ES-I3 (cell line): ENCODE measurements at regions not wholly inside any gene's neighbourhood (a gene's known extent, or its start where the extent isn't known, plus 50 kb on each side); places are given as distances from the start of the nearest gene placed in this dataset.

Experiments used
- H3K36me3 ChIP-seq: 2 replicates; pipeline ENCODE4 v1.6.1; 2013; ENCODE audit warnings: mild to moderate bottlenecking, low read length, control low read depth, moderate library complexity; ENCODE audit not compliant: insufficient read depth
- H3K4me1 ChIP-seq: 2 replicates; pipeline ENCODE4 v1.6.1; 2013; ENCODE audit warnings: mild to moderate bottlenecking, control low read depth, low read length; ENCODE audit not compliant: insufficient read depth
- H3K9ac ChIP-seq: 2 replicates; pipeline ENCODE4 v1.6.1; 2013; ENCODE audit warnings: low read depth, mild to moderate bottlenecking, low read length, moderate library complexity
- H3K9me3 ChIP-seq: 2 replicates; pipeline ENCODE4 v1.6.1; 2013; ENCODE audit warnings: mild to moderate bottlenecking, low read length, moderate library complexity; ENCODE audit not compliant: control insufficient read depth, insufficient read depth

- peaks cover 2% of the 10 kb centered on the region; the same call in 1 of the 2 replicates for H3K9me3 ChIP-seq
- no peaks in the 10 kb centered on the region for H3K4me1 ChIP-seq
- H3K36me3 ChIP-seq, result no peaks in the 10 kb centered on the region
- H3K9ac ChIP-seq, result no peak overlapping the region
Measured at GRCh38 chr13:109427148-109427547, 359.2 kb downstream of the IRS2 start.

DNA sequence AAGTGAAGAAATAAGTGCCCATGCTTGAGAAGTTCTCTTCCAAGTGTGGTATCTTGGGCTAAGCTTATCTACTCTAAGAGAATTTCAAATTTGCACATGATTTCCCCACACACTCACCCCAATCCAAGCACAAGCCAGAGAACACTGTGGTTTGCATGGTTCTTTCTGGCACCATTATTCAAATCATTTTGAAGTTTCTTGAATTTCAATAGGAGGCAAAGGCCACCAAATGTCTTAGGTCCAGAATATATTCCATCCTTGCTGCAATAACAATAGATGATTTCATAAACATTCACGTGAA, 359.7 kb downstream of the IRS2 start:
- Histone ChIP-seq H3K36me3 (no peaks in the 10 kb centered on the region), H3K4me1 (no peaks in the 10 kb centered on the region), H3K9me3 (peaks cover 2% of the 10 kb centered on the region; the same call in 1 of the 2 replicates), H3K9ac (no peak overlapping the region)

GRCh38 chr13:109425821-109426689, 360.3 kb downstream of the IRS2 start:
- Histone ChIP-seq H3K9ac (no peak overlapping the region), H3K9me3 (peaks cover 2% of the 10 kb centered on the region; the same call in 1 of the 2 replicates), H3K4me1 (no peaks in the 10 kb centered on the region), H3K36me3 (no peaks in the 10 kb centered on the region)

- Histone ChIP-seq H3K4me1 (no peaks in the 10 kb centered on the region), H3K9me3 (no peaks in the 10 kb centered on the region; the same call in 1 of the 2 replicates), H3K36me3 (no peaks in the 10 kb centered on the region), H3K9ac (no peak overlapping the region)
Measured at GRCh38 chr13:109422161-109422560, 364.2 kb downstream of the IRS2 start.

GRCh38 chr13:109419896-109420295, 366.5 kb downstream of the IRS2 start:
- Histone ChIP-seq H3K9ac (no peak overlapping the region), H3K36me3 (no peaks in the 10 kb centered on the region), H3K9me3 (no peaks in the 10 kb centered on the region; the same call in 1 of the 2 replicates), H3K4me1 (no peaks in the 10 kb centered on the region)

- no peak overlapping the region for H3K9ac ChIP-seq
- H3K9me3 ChIP-seq, result no peaks in the 10 kb centered on the region; the same call in 1 of the 2 replicates
- no peaks in the 10 kb centered on the region for H3K4me1 ChIP-seq
- H3K36me3 ChIP-seq, result no peaks in the 10 kb centered on the region
Measured at GRCh38 chr13:109418111-109418510, 368.3 kb downstream of the IRS2 start.

GRCh38 chr13:109416001-109416400, 370.4 kb downstream of the IRS2 start:
- Histone ChIP-seq H3K9me3 (no peaks in the 10 kb centered on the region), H3K9ac (no peak overlapping the region), H3K36me3 (no peaks in the 10 kb centered on the region), H3K4me1 (peaks cover 6% of the 10 kb centered on the region)

GRCh38 chr13:109415057-109415456, 371.3 kb downstream of the IRS2 start:
- Histone ChIP-seq H3K4me1 (peaks cover 6% of the 10 kb centered on the region), H3K9ac (no peak overlapping the region), H3K9me3 (no peaks in the 10 kb centered on the region), H3K36me3 (no peaks in the 10 kb centered on the region)

GRCh38 chr13:109412283-109412901, 374.0 kb downstream of the IRS2 start:
- Histone ChIP-seq H3K4me1 (peaks cover 6% of the 10 kb centered on the region), H3K36me3 (no peaks in the 10 kb centered on the region), H3K9me3 (no peaks in the 10 kb centered on the region), H3K9ac (no peak overlapping the region; the same call in 1 of the 2 replicates)

- H3K9me3 ChIP-seq, result no peaks in the 10 kb centered on the region
- peaks cover 6% of the 10 kb centered on the region for H3K4me1 ChIP-seq
- no peak overlapping the region for H3K9ac ChIP-seq
- H3K36me3 ChIP-seq, result no peaks in the 10 kb centered on the region
Measured at GRCh38 chr13:109410868-109411267, 375.5 kb downstream of the IRS2 start.

DNA sequence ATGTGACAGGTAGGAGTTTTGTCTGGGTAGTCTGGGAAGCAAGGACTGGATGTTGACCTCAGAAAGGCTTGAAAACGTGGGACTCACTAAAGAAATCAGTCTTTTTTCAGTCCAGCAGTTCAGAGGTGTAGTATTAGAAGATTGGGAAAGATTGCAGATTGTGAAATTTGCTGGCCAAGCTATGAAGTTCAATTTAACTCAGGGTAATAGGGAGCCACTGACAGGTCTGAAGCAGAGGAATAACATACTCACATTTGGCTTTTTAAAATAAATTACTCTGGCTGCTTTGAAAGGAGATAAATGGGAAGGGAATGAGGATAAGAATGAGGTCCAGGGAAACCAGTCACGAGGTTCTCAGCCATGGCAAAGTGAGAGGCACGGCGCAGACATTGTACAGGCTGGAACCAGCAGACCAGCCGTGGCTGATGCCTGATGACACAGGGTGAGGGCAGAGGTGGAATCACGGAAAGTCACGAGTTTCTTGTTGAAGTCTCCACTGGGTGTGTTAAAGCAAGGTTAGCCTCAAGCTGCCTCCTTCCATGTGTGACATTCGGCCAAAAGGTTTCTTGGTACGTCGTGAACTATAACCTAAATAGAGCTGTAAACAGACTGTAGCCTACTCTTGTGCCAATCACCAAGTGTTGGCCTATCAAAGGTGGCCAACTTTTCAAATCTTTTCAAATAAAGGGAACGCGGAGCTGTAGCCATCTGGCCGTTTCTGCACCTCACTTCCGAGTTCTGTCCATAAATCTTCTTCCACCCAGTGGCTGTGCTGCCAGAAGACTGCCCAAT, 377.6 kb downstream of the IRS2 start:
- peaks cover 6% of the 10 kb centered on the region for H3K4me1 ChIP-seq
- H3K9ac ChIP-seq, result no peak overlapping the region
- no peaks in the 10 kb centered on the region for H3K36me3 ChIP-seq
- peaks cover 5% of the 10 kb centered on the region; the same call in 1 of the 2 replicates for H3K9me3 ChIP-seq

DNA sequence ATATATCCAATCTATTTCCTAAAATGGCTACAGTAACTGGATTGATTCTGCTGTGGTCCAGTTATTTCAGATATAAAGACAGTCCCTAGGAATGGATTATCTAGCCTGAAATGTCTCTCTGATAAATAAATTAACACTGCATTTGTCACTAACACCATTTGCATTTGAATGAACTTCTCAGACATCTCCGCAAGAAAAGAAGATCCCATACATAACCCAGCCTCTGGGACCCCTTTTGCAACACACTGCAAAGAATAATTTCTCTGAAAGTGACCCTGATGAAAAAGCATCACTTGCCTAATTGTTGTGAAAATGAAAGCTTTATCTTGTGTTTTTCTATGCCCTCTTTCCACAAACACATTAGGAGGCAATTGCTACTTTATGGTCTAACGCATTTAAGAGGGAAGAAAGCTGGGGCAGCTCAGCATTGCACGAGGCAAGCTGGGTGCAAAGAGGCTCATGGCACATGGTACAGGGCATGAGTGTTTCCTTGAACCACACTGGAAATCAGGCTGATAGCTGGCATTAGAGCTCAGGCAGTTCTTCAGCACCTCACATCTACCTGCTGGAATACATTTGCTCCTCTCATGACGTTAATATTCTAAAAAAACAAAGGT, 379.9 kb downstream of the IRS2 start:
- H3K9ac ChIP-seq, result no peak overlapping the region
- H3K4me1 ChIP-seq, result no peaks in the 10 kb centered on the region; the same call in 1 of the 2 replicates
- peaks cover 5% of the 10 kb centered on the region; the same call in 1 of the 2 replicates for H3K9me3 ChIP-seq
- no peaks in the 10 kb centered on the region for H3K36me3 ChIP-seq

- Histone ChIP-seq H3K9me3 (peaks cover 5% of the 10 kb centered on the region; the same call in 1 of the 2 replicates), H3K4me1 (no peaks in the 10 kb centered on the region; the same call in 1 of the 2 replicates), H3K9ac (no peak overlapping the region), H3K36me3 (no peaks in the 10 kb centered on the region)
Measured at GRCh38 chr13:109403012-109403421, 383.4 kb downstream of the IRS2 start.

DNA sequence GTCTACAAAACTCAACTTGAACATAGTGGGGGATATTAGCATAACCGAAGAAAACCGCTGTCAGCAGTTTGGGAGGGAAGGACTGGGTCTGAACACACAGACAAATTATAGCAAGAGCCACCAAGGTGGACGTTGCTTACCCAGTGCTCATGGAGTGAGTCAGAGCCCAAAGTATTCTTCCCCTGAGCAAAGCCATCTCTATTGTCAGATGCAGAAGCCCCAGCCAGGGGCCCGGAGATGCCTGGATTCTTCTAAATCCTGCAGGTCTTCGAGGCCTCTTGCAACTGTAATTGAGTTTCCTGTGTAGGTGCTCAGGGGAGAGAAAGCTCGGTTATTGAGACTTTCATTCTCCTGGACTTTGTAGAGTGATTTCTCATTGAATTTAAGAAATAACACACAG, 384.5 kb downstream of the IRS2 start:
- Histone ChIP-seq H3K4me1 (no peaks in the 10 kb centered on the region; the same call in 1 of the 2 replicates), H3K9me3 (peaks cover 5% of the 10 kb centered on the region; the same call in 1 of the 2 replicates), H3K9ac (no peak overlapping the region), H3K36me3 (no peaks in the 10 kb centered on the region)
